Transverse colon (tissue), 3 donors: ENCODE measurements at regions not wholly inside any gene's neighbourhood (a gene's known extent, or its start where the extent isn't known, plus 50 kb on each side); places are given as distances from the start of the nearest gene placed in this dataset.

Experiments
- EP300 ChIP-seq: sonication (generic); formaldehyde crosslinking; IDR thresholded peaks from one replicate; pipeline ENCODE4 v1.6.1; 2017; ENCODE audit warnings: antibody characterized with exemption, low read depth
- TF ChIP-seq, protein P1 (sequence below), 5 experiments: fragments of 200-600 bp in 3 of 5; fragments of 450-650 bp in 2 of 5; sonication (generic) in 3 of 5; IDR thresholded peaks; 1 replicate in 2 of 5; 2 replicates in 3 of 5; pipeline ENCODE4 v1.5.1; 2016 to 2017; ENCODE audit warnings: antibody characterized with exemption in 5 of 5, inconsistent platforms in 3 of 5, mild to moderate bottlenecking in 2 of 5, moderate library complexity in 1 of 5

DNA sequence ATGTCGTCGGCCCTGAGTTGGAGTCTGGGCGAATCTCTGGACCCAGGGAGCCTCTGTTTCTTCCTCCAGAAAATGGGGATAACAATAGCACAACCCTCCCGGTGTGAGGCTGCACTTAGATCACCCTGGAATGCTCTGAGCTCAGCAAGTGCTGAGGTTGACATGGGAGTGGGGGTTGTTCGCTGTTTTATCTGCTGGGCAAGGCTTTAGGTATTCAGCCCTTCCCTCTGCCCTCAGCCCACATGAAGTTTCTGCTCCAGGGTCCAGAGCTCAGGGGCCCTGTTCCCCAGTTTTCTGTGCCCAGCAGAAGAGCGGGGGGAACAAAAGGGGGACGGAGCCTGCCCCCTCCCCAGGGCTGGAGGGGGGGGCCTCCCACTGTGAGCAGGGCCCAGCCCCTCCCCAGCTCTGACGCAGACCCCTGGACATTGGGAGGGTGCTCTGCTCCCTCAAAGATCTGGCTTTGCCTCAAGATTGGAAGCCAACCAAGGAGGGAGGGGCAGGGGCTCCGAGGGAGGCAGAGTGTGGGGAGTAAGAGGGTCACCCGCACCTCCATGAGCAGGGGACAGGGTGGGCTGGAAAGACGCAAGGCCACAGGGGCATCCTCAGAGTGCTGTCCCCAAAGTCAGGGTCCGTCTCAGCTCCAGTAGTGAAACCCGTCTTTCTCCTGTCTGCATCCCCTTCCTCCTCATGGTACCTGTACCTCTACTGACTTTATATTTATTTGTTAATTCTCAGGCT is 215.6 kb downstream of the C9orf50 start:
- TF ChIP-seq EP300, result no peak
- TF ChIP-seq, protein P1, sequence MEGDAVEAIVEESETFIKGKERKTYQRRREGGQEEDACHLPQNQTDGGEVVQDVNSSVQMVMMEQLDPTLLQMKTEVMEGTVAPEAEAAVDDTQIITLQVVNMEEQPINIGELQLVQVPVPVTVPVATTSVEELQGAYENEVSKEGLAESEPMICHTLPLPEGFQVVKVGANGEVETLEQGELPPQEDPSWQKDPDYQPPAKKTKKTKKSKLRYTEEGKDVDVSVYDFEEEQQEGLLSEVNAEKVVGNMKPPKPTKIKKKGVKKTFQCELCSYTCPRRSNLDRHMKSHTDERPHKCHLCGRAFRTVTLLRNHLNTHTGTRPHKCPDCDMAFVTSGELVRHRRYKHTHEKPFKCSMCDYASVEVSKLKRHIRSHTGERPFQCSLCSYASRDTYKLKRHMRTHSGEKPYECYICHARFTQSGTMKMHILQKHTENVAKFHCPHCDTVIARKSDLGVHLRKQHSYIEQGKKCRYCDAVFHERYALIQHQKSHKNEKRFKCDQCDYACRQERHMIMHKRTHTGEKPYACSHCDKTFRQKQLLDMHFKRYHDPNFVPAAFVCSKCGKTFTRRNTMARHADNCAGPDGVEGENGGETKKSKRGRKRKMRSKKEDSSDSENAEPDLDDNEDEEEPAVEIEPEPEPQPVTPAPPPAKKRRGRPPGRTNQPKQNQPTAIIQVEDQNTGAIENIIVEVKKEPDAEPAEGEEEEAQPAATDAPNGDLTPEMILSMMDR (IDR thresholded peaks at IDR 0.05), result no peak
